Coronary artery (tissue), 2 donors: ENCODE measurements at regions not wholly inside any gene's neighbourhood (a gene's known extent, or its start where the extent isn't known, plus 50 kb on each side); places are given as distances from the start of the nearest gene placed in this dataset.

Source experiments
- DNase-seq: peaks from one replicate; pipeline ENCODE4 v3.0.0-alpha.2; 2017; ENCODE audit warnings: low spot score
- H3K27ac ChIP-seq, 2 donors: fragments of 200-600 bp; sonication (generic); one replicate each; pipeline ENCODE4 v1.5.1; 2016 to 2019
- H3K4me3 ChIP-seq: fragments of 200-600 bp; sonication (generic); 2 replicates; pipeline ENCODE4 v1.5.1; 2016; ENCODE audit warnings: mild to moderate bottlenecking, moderate library complexity
- TF ChIP-seq, protein P1 (sequence below): fragments of 200-600 bp; sonication (generic); IDR thresholded peaks from one replicate; pipeline ENCODE4 v1.5.1; 2019; ENCODE audit warnings: antibody characterized with exemption

DNA sequence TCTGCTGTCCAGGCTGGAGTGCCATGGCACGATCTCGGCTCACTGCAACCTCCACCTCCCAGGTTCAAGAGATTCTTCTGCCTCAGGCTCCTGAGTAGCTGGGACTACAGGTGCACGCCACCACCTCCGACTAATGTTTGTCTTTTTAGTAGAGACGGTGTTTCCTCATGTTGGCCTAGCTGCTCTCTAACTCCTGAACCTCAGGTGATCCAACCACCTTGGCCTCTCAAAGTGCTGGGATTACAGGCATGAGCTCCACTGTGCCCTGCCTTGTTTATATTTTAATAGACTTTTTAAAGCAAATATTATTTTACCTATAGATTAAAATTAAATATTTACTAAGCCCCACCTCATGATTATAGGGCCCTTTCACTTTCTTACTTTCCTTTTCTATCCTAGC, 483.2 kb upstream of the EPHA7 start:
- DNase-seq: no peak
- TF ChIP-seq, protein P1, sequence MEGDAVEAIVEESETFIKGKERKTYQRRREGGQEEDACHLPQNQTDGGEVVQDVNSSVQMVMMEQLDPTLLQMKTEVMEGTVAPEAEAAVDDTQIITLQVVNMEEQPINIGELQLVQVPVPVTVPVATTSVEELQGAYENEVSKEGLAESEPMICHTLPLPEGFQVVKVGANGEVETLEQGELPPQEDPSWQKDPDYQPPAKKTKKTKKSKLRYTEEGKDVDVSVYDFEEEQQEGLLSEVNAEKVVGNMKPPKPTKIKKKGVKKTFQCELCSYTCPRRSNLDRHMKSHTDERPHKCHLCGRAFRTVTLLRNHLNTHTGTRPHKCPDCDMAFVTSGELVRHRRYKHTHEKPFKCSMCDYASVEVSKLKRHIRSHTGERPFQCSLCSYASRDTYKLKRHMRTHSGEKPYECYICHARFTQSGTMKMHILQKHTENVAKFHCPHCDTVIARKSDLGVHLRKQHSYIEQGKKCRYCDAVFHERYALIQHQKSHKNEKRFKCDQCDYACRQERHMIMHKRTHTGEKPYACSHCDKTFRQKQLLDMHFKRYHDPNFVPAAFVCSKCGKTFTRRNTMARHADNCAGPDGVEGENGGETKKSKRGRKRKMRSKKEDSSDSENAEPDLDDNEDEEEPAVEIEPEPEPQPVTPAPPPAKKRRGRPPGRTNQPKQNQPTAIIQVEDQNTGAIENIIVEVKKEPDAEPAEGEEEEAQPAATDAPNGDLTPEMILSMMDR: no peak
- H3K27ac ChIP-seq: no peak overlapping the region
- H3K4me3 ChIP-seq: no peak overlapping the region

DNA sequence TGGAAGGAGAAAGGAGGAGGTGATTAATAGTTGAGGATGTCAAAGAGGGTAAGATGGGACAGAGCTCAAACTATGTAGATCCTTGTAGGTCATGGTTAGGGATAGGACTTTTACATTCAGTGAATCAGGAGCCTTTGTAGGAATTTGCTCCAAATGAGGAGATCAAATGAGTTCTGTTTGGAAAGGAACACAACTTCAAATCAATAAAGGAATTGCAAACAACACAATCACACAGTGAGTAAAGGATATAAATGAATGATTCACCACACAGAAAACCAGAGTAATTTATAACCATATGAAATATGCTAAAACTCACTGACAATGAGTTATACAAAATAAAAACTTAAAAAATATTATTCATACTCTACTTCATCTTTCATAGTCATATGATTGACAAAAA, 480.8 kb upstream of the EPHA7 start:
- TF ChIP-seq, protein P1: no peak
- no peak for DNase-seq
- no peak overlapping the region for H3K27ac ChIP-seq
- no peak overlapping the region for H3K4me3 ChIP-seq

DNA sequence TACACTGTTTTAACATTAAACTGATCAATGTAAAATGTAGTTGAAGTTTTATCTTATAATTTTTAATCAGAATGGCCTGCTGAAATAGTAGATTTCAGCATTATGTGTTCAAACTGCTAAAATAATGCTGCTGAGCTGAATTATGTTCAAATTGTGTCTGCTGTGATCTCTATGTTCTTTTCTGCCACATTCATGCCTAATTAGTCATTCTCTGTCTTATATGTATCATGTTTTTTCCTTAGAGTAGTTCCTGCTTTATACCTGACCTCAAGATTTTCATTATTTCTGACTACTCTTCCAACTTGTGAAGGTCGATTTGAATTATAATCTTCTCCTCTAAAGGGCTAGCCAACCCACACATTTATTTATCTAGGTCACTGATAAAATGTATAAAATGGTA, 476.7 kb upstream of the EPHA7 start:
- TF ChIP-seq, protein P1: no peak
- DNase-seq: no peak
- Histone ChIP-seq H3K27ac (no peak overlapping the region), H3K4me3 (no peak overlapping the region)

DNA sequence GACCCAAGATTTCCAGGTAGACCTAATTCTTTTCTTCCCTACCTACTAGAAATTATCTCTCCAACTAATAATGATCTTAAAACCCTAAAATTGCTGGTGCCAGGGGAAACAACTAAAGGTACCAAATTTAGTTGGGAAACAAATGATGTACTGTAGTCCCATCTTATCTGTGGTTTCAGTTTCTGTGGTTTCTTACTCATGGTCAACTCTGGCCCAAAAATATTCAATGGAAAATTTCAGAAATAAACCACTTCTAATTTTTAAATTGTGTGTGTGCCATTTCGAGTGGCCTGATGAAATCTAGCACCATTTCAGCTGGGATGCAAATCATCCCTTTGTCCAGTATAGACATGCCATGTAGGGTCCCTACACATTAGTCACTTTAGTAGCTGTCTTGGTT, 475.2 kb upstream of the EPHA7 start:
- Histone ChIP-seq H3K4me3 (no peak overlapping the region), H3K27ac (no peak overlapping the region)
- DNase-seq: no peak
- TF ChIP-seq, protein P1: no peak

DNA sequence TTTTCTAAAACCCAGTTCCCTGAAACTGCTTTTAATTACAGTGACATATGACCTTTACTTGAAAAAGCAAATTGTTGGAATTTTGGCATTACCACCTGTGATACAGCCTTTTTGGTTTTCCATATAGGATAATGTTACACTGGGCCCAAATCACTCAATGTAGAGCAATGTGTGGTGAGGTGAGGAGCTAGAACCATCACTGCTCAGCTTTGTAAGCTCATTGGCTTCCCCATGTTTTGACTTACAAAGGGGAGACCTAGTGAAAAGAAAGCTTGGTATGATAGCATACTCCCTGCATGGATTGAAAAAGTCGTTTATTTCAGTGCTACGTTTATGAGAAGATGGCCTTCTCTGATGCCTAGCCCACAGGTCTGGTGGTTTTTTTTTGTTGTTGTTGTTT, 470.4 kb upstream of the EPHA7 start:
- Histone ChIP-seq H3K4me3 (no peak overlapping the region), H3K27ac (no peak overlapping the region)
- TF ChIP-seq, protein P1: no peak
- DNase-seq: no peak

DNA sequence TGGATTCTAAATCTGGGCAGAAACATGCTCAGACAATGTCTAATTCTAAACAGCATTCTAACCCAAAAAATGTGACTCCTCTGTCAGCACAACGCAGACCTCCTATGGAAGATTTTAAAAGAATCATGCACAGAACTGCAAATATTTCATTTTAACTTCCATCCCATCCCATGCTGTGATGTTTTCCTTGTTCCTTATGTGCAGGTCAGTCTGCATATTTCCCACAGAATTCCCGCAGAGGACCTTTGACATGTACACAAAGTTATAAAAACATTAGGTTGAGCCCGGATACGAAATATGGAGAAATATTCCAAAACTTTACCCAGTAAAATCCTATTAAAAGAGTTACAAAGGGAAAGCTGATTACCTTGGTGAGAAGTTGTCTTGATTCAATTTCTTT, 467.1 kb upstream of the EPHA7 start:
- Histone ChIP-seq H3K4me3 (no peak overlapping the region), H3K27ac (no peak overlapping the region)
- DNase-seq: no peak
- TF ChIP-seq, protein P1: no peak

DNA sequence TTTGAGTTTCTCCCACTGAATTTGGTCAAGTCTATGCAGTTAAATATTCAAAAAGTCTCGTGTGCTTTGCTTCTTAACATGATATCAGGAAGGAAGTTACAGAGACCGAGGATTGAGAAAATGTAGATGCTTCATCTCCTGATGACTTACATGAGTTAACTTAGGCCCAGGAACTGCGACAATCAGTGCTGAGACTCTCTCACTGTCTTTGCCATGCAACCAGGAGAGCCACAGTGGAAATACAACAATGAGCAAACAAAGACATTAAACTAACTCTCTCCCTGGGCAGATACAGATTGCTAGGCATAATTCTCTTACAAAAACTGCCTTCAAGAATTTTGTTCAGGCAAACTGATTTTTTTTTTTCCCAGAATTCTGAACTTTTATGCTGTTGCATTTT, 440.6 kb upstream of the EPHA7 start:
- TF ChIP-seq, protein P1: no peak
- Histone ChIP-seq H3K4me3 (no peak overlapping the region), H3K27ac (no peak overlapping the region)

More for the DNA sequence above, 440.6 kb upstream of the EPHA7 start:
- DNase-seq: no peak
